Left ventricle myocardium inferior (tissue), 1 donor: ENCODE measurements at regions not wholly inside any gene's neighbourhood (a gene's known extent, or its start where the extent isn't known, plus 50 kb on each side); places are given as distances from the start of the nearest gene placed in this dataset.

Experiments
- DNase-seq: peaks from one replicate; pipeline ENCODE4 v3.0.0-alpha.2; 2020
- H3K27ac ChIP-seq: fragments of 200-600 bp; replicated peaks from 2 replicates; pipeline ENCODE4 v1.8.0; 2021
- H3K27me3 ChIP-seq: fragments of 200-600 bp; 2 replicates; pipeline ENCODE4 v1.8.0; 2021; ENCODE audit warnings: low read depth
- H3K36me3 ChIP-seq: fragments of 200-600 bp; 2 replicates; pipeline ENCODE4 v1.8.0; 2021
- H3K4me1 ChIP-seq: fragments of 200-600 bp; 2 replicates; pipeline ENCODE4 v1.8.0; 2021
- H3K4me3 ChIP-seq: fragments of 200-600 bp; 2 replicates; pipeline ENCODE4 v1.8.0; 2021; ENCODE audit warnings: mild to moderate bottlenecking, moderate library complexity
- H3K9me3 ChIP-seq: fragments of 200-600 bp; replicated peaks from 2 replicates; pipeline ENCODE4 v1.8.0; 2021
- CTCF ChIP-seq: fragments of 200-600 bp; IDR thresholded peaks from 2 replicates; pipeline ENCODE4 v1.8.0; 2021; ENCODE audit warnings: antibody characterized with exemption, mild to moderate bottlenecking, borderline replicate concordance
- intact Hi-C: fragments of 100-400 bp; cut with micrococcal nuclease; formaldehyde crosslinking; loops from one replicate; pipeline ENCODE4 v1.11.0; 2022
- donor health status: DM: no; HTN: yes; CAD: no; lungs with severe emphysema.

GRCh38 chr9:82665324-82665723 lies 397.6 kb downstream of the RASEF start:
- no peaks in the 10 kb centered on the region for H3K4me1 ChIP-seq
- H3K27ac ChIP-seq: no peak overlapping the region
- H3K36me3 ChIP-seq: no peaks in the 10 kb centered on the region
- TF ChIP-seq CTCF: no peak
- intact Hi-C loops: no loop called here
- no peak overlapping the region for H3K4me3 ChIP-seq
- DNase-seq: no peak
- H3K27me3 ChIP-seq: peaks cover 4% of the 10 kb centered on the region
- no peaks in the 10 kb centered on the region for H3K9me3 ChIP-seq

- no peak overlapping the region for H3K27ac ChIP-seq
- no peak overlapping the region for H3K4me3 ChIP-seq
- DNase-seq: no peak
- intact Hi-C loops: no loop called here
- peaks cover 4% of the 10 kb centered on the region for H3K27me3 ChIP-seq
- TF ChIP-seq CTCF: no peak
- H3K9me3 ChIP-seq: no peaks in the 10 kb centered on the region
- H3K36me3 ChIP-seq: no peaks in the 10 kb centered on the region
- H3K4me1 ChIP-seq: no peaks in the 10 kb centered on the region
Measured at GRCh38 chr9:82668689-82669199, 394.2 kb downstream of the RASEF start.

- Histone ChIP-seq H3K27ac (no peak overlapping the region), H3K4me1 (no peaks in the 10 kb centered on the region), H3K9me3 (no peaks in the 10 kb centered on the region), H3K4me3 (no peak overlapping the region), H3K36me3 (no peaks in the 10 kb centered on the region), H3K27me3 (peaks cover 4% of the 10 kb centered on the region)
- no peak for TF ChIP-seq CTCF
- DNase-seq: no peak
- intact Hi-C loops: no loop called here
Measured at GRCh38 chr9:82670000-82670399, 392.9 kb downstream of the RASEF start.

GRCh38 chr9:82670726-82671125 lies 392.2 kb downstream of the RASEF start:
- H3K27me3 ChIP-seq: peaks cover 4% of the 10 kb centered on the region
- no peak for DNase-seq
- no peak overlapping the region for H3K4me3 ChIP-seq
- TF ChIP-seq CTCF: no peak
- no peak overlapping the region for H3K27ac ChIP-seq
- no peaks in the 10 kb centered on the region for H3K4me1 ChIP-seq
- intact Hi-C loops: no loop called here
- no peaks in the 10 kb centered on the region for H3K36me3 ChIP-seq
- no peaks in the 10 kb centered on the region for H3K9me3 ChIP-seq

GRCh38 chr9:82673201-82673600 lies 389.7 kb downstream of the RASEF start:
- intact Hi-C loops: no loop called here
- peaks cover 4% of the 10 kb centered on the region for H3K27me3 ChIP-seq

More at GRCh38 chr9:82673201-82673600, 389.7 kb downstream of the RASEF start:
- H3K36me3 ChIP-seq: no peaks in the 10 kb centered on the region
- H3K9me3 ChIP-seq: no peaks in the 10 kb centered on the region
- H3K27ac ChIP-seq: no peak overlapping the region
- no peak for TF ChIP-seq CTCF
- no peak overlapping the region for H3K4me3 ChIP-seq
- no peaks in the 10 kb centered on the region for H3K4me1 ChIP-seq
- no peak for DNase-seq
